ENCODE measurements at regions not wholly inside any gene's neighbourhood (a gene's known extent, or its start where the extent isn't known, plus 50 kb on each side); places are given as distances from the start of the nearest gene placed in this dataset.

DNA sequence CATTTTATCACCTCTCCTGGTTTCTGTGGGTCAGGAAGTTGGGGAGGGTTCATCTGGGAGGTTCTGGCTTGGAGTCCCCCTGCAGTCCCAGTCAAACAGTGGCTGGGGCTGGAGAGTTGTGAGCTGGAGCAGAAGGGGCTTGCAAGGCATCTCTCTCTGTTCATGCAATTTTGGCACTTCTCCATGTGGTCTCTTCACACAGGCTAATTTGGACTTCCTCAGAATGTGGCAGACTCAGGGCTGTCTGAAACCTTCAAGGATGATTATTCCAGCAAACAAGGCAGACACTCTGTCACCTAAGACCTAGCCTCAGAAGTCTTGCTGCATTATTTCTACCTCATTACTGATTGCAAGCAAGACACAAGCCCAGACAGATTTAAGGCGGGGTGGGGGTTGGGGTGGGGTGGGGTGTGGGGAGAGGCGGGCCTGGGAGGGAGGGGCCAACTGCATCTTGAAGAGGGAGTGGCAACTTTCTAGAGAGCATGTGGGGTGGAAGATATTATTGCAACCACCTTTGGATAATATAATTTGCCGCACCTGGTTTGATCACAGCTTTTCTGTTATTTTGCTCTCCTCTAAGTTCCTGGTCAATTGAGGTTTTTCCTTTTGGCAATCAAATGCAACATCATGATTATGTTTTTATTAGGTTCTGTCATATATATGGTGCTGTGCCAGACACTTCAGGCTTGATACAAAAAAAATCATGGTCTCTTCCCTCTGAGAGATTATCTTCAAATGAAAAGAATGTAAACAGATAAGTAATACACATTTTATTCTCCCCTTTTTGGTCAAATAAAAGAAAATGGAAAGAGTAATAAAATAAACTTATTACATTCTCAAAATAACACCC lies 799.5 kb downstream of the RPA4 start:
- TF ChIP-seq, protein P1, sequence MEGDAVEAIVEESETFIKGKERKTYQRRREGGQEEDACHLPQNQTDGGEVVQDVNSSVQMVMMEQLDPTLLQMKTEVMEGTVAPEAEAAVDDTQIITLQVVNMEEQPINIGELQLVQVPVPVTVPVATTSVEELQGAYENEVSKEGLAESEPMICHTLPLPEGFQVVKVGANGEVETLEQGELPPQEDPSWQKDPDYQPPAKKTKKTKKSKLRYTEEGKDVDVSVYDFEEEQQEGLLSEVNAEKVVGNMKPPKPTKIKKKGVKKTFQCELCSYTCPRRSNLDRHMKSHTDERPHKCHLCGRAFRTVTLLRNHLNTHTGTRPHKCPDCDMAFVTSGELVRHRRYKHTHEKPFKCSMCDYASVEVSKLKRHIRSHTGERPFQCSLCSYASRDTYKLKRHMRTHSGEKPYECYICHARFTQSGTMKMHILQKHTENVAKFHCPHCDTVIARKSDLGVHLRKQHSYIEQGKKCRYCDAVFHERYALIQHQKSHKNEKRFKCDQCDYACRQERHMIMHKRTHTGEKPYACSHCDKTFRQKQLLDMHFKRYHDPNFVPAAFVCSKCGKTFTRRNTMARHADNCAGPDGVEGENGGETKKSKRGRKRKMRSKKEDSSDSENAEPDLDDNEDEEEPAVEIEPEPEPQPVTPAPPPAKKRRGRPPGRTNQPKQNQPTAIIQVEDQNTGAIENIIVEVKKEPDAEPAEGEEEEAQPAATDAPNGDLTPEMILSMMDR (IDR thresholded peaks at IDR 0.05): no peak
- TF ChIP-seq EP300 (IDR thresholded peaks at IDR 0.05): no peak
- no peak for TF ChIP-seq POLR2AphosphoS5 (IDR thresholded peaks at IDR 0.05)
- TF ChIP-seq POLR2A (IDR thresholded peaks at IDR 0.05): no peak
- WGBS: 69% methylated on average over 3 of the region's 3 CpGs
- no peak overlapping the region for H3K4me3 ChIP-seq
- no peaks in the 10 kb centered on the region for H3K9me3 ChIP-seq
- no peak overlapping the region for H3K27ac ChIP-seq
- no peaks in the 10 kb centered on the region for H3K36me3 ChIP-seq
- H3K27me3 ChIP-seq: no peaks in the 10 kb centered on the region
- no peaks in the 10 kb centered on the region for H3K4me1 ChIP-seq
- no peak for DNase-seq (ENCODE audit: low spot score in 2 of 2)

DNA sequence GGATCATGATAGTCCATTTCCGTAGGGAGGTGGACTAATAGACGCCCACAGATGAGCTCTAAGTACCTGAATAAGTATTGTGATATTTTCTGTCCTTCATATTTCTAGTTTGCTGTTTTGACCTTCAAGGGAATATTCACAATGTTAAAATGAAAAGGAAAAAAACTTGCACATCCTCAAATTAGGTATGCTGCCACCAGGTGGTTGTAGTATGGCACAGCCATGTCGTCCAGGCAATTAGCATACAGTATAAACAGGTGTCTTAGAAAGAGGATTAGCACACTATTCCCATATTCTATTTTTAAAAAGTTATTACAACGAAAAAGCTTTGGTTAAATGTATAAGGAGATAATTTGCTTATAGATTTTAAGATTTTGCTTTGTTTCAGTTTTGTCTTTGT lies 802.0 kb downstream of the RPA4 start:
- H3K27ac ChIP-seq: no peak overlapping the region
- no peaks in the 10 kb centered on the region for H3K9me3 ChIP-seq
- 59% methylated on average over 4 of the region's 4 CpGs for whole genome bisulfite sequencing
- H3K36me3 ChIP-seq: no peaks in the 10 kb centered on the region
- no peak for DNase-seq (ENCODE audit: low spot score in 2 of 2)
- no peaks in the 10 kb centered on the region for H3K27me3 ChIP-seq
- TF ChIP-seq EP300 (IDR thresholded peaks at IDR 0.05) (no peak), POLR2A (IDR thresholded peaks at IDR 0.05) (no peak), POLR2AphosphoS5 (IDR thresholded peaks at IDR 0.05) (no peak)
- TF ChIP-seq, protein P1 (IDR thresholded peaks at IDR 0.05): no peak
- no peaks in the 10 kb centered on the region for H3K4me1 ChIP-seq
- no peak overlapping the region for H3K4me3 ChIP-seq

DNA sequence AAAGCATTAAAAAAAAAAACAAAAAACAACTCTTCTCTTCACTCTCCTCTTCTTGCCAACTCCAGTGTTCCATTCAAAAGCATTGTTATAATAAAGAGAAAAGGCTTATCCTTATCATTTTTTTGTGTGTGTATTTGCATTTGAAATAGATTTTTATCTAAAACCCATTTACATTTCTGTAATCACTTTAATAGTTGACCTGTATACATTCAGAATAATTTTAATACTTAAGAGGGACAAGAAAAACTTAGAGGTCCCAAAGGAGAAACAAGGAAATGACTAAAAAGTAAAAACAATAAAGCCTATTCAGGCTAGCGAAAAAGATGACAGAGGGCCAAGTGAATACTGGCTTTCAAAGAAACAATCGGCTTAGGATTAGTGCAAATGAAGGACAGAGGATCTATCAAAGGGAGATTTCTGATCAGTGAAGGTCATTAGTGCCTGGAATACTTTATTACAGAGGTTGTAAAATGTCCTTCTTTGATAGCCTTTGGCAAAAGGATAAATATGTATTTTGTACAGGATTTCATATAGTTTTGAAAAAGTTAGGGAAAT lies 808.3 kb downstream of the RPA4 start:
- Histone ChIP-seq H3K27ac (no peak overlapping the region), H3K36me3 (no peaks in the 10 kb centered on the region), H3K27me3 (no peaks in the 10 kb centered on the region), H3K9me3 (no peaks in the 10 kb centered on the region), H3K4me3 (no peak overlapping the region), H3K4me1 (no peaks in the 10 kb centered on the region)
- TF ChIP-seq EP300 (IDR thresholded peaks at IDR 0.05) (no peak), POLR2AphosphoS5 (IDR thresholded peaks at IDR 0.05) (no peak), POLR2A (IDR thresholded peaks at IDR 0.05) (no peak)
- TF ChIP-seq, protein P1 (IDR thresholded peaks at IDR 0.05): no peak
- WGBS: 57% methylated on average over 2 of the region's 2 CpGs
- no peak for DNase-seq (ENCODE audit: low spot score in 2 of 2)

DNA sequence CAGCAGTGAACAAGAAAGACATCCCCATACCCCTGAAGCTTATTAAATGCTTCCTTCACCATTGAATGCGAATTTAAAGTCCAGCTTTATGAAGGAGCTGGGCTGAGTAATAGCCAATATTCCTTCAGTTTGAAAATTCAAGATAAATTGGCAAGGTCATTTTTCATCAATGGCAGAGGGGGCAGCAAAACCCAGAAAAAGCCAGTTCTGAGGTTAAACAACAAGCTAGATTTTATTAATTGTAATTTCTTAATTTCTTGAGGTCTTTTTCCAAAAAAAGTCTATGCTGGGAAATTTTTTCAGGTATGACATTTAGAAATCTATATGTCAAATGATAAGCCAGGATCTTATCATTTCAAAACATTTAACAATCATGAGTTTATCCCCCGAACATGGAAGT lies 808.9 kb downstream of the RPA4 start:
- Histone ChIP-seq H3K27ac (no peak overlapping the region), H3K9me3 (no peaks in the 10 kb centered on the region), H3K27me3 (no peaks in the 10 kb centered on the region), H3K36me3 (no peaks in the 10 kb centered on the region), H3K4me3 (no peak overlapping the region), H3K4me1 (no peaks in the 10 kb centered on the region)
- 63% methylated on average over 2 of the region's 2 CpGs for WGBS
- no peak for DNase-seq (ENCODE audit: low spot score in 2 of 2)
- no peak for TF ChIP-seq EP300 (IDR thresholded peaks at IDR 0.05)
- no peak for TF ChIP-seq POLR2AphosphoS5 (IDR thresholded peaks at IDR 0.05)
- TF ChIP-seq, protein P1 (IDR thresholded peaks at IDR 0.05): no peak
- TF ChIP-seq POLR2A (IDR thresholded peaks at IDR 0.05): no peak

DNA sequence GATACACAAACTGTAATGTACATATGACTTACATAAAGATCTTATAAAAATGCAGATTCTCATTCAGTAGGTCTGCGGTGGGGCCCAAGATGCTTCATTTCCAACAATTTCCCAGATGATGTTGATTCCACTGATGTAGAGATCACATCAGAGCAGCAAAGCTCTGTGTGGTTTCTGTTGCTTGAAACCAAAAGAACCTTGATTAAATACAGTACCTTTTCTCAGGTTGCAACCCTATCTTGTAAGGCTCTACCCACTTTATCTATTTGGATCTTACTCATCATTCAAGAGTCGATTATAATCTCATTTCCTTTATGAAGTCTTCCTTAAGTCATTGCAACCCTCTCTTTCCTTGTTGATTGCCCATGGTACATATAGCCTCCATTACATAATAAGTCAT lies 816.8 kb downstream of the RPA4 start:
- no peak overlapping the region for H3K4me3 ChIP-seq
- no peak overlapping the region for H3K27ac ChIP-seq
- 89% methylated on average over 2 of the region's 2 CpGs for WGBS
- no peaks in the 10 kb centered on the region for H3K36me3 ChIP-seq
- H3K27me3 ChIP-seq: no peaks in the 10 kb centered on the region
- H3K9me3 ChIP-seq: no peaks in the 10 kb centered on the region
- H3K4me1 ChIP-seq: no peaks in the 10 kb centered on the region
- TF ChIP-seq EP300 (IDR thresholded peaks at IDR 0.05): no peak
- DNase-seq (ENCODE audit: low spot score in 2 of 2): no peak

Measured in suprapubic skin (tissue), 4 donors.